Esophagus muscularis mucosa (tissue), 4 donors: ENCODE measurements at regions not wholly inside any gene's neighbourhood (a gene's known extent, or its start where the extent isn't known, plus 50 kb on each side); places are given as distances from the start of the nearest gene placed in this dataset.

Experiments
- DNase-seq: peaks from one replicate; pipeline ENCODE4 v3.0.0-alpha.2; 2017; ENCODE audit errors: extremely low spot score
- H3K27ac ChIP-seq, 4 donors: fragments of 200-600 bp; sonication (generic); replicated peaks in 1 of 4; 1 replicate in 3 of 4; 2 replicates in 1 of 4; pipeline ENCODE4 v1.5.1; 2016 to 2019; ENCODE audit warnings: mild to moderate bottlenecking in 1 of 4
- H3K27me3 ChIP-seq, 4 donors: fragments of 200-600 bp; sonication (generic); one replicate each; pipeline versions ENCODE4 v1.5.1 to v1.6.0; 2016 to 2019
- H3K36me3 ChIP-seq, 4 donors: fragments of 200-600 bp; sonication (generic); one replicate each; pipeline ENCODE4 v1.5.1; 2016 to 2019
- H3K4me1 ChIP-seq, 4 donors: fragments of 200-600 bp; sonication (generic); one replicate each; pipeline ENCODE4 v1.5.1; 2016 to 2019
- H3K4me3 ChIP-seq, 4 donors: fragments of 200-600 bp; sonication (generic); 1 replicate in 2 of 4; 2 replicates in 2 of 4; pipeline ENCODE4 v1.5.1; 2016 to 2019; ENCODE audit warnings: mild to moderate bottlenecking in 4 of 4, moderate library complexity in 1 of 4
- H3K9me3 ChIP-seq, 4 donors: fragments of 200-600 bp; sonication (generic); 1 replicate in 3 of 4; 2 replicates in 1 of 4; pipeline ENCODE4 v1.5.1; 2016 to 2019
- EP300 ChIP-seq: sonication (generic); formaldehyde crosslinking; IDR thresholded peaks from one replicate; pipeline ENCODE4 v1.6.1; 2017; ENCODE audit warnings: antibody characterized with exemption
- POLR2A ChIP-seq: fragments of 450-650 bp; IDR thresholded peaks from one replicate; pipeline ENCODE4 v1.6.1; 2017; ENCODE audit warnings: antibody characterized with exemption, moderate library complexity, mild to moderate bottlenecking, low read depth
- POLR2AphosphoS5 ChIP-seq, 2 donors: sonication (generic); formaldehyde crosslinking; IDR thresholded peaks; one replicate each; pipeline ENCODE4 v1.6.1; 2017; ENCODE audit warnings: antibody characterized with exemption in 2 of 2
- WGBS: methylation state at CpG from one replicate; pipeline ENCODE4 v1.1.5; 2018; 5-methylcytosine and 5-hydroxymethylcytosine counted together
- intact Hi-C: fragments of 100-400 bp; cut with DNase I; formaldehyde crosslinking; loops from one replicate; pipeline ENCODE4 v1.15.1; 2023
- TF ChIP-seq, protein P1 (sequence below), 3 experiments: fragments of 200-600 bp in 2 of 3; fragments of 450-650 bp in 1 of 3; sonication (generic) in 2 of 3; IDR thresholded peaks; one replicate each; pipeline ENCODE4 v1.5.1; 2017 to 2019; ENCODE audit warnings: antibody characterized with exemption in 3 of 3, mild to moderate bottlenecking in 2 of 3, moderate library complexity in 1 of 3

- DNase-seq, result no peak
- Histone ChIP-seq H3K4me3 (no peak overlapping the region), H3K27ac (no peak overlapping the region), H3K4me1 (no peaks in the 10 kb centered on the region), H3K9me3 (peaks cover 0 to 19% (median 0%) of the 10 kb centered on the region in 4 donors), H3K27me3 (no peaks in the 10 kb centered on the region), H3K36me3 (no peaks in the 10 kb centered on the region)
- no peak for TF ChIP-seq EP300
- TF ChIP-seq, protein P1, sequence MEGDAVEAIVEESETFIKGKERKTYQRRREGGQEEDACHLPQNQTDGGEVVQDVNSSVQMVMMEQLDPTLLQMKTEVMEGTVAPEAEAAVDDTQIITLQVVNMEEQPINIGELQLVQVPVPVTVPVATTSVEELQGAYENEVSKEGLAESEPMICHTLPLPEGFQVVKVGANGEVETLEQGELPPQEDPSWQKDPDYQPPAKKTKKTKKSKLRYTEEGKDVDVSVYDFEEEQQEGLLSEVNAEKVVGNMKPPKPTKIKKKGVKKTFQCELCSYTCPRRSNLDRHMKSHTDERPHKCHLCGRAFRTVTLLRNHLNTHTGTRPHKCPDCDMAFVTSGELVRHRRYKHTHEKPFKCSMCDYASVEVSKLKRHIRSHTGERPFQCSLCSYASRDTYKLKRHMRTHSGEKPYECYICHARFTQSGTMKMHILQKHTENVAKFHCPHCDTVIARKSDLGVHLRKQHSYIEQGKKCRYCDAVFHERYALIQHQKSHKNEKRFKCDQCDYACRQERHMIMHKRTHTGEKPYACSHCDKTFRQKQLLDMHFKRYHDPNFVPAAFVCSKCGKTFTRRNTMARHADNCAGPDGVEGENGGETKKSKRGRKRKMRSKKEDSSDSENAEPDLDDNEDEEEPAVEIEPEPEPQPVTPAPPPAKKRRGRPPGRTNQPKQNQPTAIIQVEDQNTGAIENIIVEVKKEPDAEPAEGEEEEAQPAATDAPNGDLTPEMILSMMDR (IDR thresholded peaks at IDR 0.05), result no peak
- TF ChIP-seq POLR2AphosphoS5 (IDR thresholded peaks at IDR 0.05), result no peak
- TF ChIP-seq POLR2A, result no peak
- WGBS, result 87% methylated on average over 2 of the region's 2 CpGs
- intact Hi-C loops, result no loop called here
Measured at GRCh38 chrX:39298821-39299220, 497.6 kb downstream of the MID1IP1 start.

DNA sequence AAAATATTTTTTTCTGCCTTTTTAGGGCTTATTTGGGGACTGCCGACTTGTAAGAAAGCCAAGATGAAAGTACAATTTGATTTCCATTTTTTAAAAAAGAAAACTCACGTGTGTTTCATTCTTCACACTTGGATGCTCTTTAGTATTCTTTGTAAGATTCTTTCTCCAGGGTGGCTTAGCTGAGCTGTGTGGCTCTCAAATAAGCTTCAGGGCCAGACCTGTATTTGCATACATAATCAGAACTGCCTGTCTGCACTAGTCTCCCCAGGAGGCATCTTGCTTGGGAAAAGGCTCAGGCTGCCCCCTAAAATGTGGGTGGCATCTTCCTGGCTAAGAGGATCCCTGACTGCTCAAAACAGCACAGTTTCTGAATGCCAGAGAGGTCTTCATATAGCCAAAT is 498.4 kb downstream of the MID1IP1 start:
- no peaks in the 10 kb centered on the region for H3K4me1 ChIP-seq
- no peaks in the 10 kb centered on the region for H3K36me3 ChIP-seq
- intact Hi-C loops, result no loop called here
- peaks cover 0 to 19% (median 0%) of the 10 kb centered on the region in 4 donors for H3K9me3 ChIP-seq
- no peak for TF ChIP-seq POLR2AphosphoS5 (IDR thresholded peaks at IDR 0.05)
- TF ChIP-seq POLR2A, result no peak
- TF ChIP-seq, protein P1 (IDR thresholded peaks at IDR 0.05), result no peak
- TF ChIP-seq EP300, result no peak
- no peak overlapping the region for H3K4me3 ChIP-seq
- no peak for DNase-seq
- no peak overlapping the region for H3K27ac ChIP-seq
- 74% methylated on average over 2 of the region's 2 CpGs for WGBS
- H3K27me3 ChIP-seq, result no peaks in the 10 kb centered on the region

- 71% methylated on average over 1 of the region's 1 CpG for WGBS
- no peaks in the 10 kb centered on the region for H3K27me3 ChIP-seq
- intact Hi-C loops, result no loop called here
- H3K9me3 ChIP-seq, result peaks cover 0 to 13% (median 0%) of the 10 kb centered on the region in 4 donors
- no peak overlapping the region for H3K4me3 ChIP-seq
- TF ChIP-seq POLR2A (no peak), EP300 (no peak), POLR2AphosphoS5 (IDR thresholded peaks at IDR 0.05) (no peak)
- TF ChIP-seq, protein P1 (IDR thresholded peaks at IDR 0.05), result no peak
- no peak for DNase-seq
- H3K27ac ChIP-seq, result no peak overlapping the region
- no peaks in the 10 kb centered on the region for H3K36me3 ChIP-seq
- H3K4me1 ChIP-seq, result no peaks in the 10 kb centered on the region
Measured at GRCh38 chrX:39301036-39301435, 499.8 kb downstream of the MID1IP1 start.

DNA sequence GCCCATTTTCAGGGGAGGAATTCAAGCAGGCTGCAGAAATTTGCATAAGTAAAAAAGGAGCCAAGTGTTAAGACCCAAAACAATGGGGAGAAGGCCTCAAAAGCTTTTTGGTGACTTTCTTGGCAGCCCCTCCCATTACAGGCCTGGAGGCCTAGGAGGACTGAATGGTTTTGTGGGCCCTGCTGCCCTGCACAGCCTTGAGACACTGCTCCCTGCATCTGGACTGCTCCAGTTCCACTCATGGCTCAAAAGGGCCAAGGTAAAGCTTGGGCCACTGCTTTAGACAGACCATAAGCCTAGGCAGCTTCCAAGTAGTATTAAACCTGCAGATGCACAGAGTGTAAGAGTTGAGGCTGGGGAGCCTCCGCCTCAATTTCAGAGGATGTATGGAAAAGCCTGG is 501.6 kb downstream of the MID1IP1 start:
- Histone ChIP-seq H3K27me3 (no peaks in the 10 kb centered on the region), H3K36me3 (no peaks in the 10 kb centered on the region), H3K4me1 (no peaks in the 10 kb centered on the region), H3K27ac (no peak overlapping the region), H3K9me3 (peaks cover 0 to 8% (median 0%) of the 10 kb centered on the region in 4 donors), H3K4me3 (no peak overlapping the region)
- TF ChIP-seq POLR2A, result no peak
- TF ChIP-seq POLR2AphosphoS5 (IDR thresholded peaks at IDR 0.05), result no peak
- no peak for TF ChIP-seq EP300
- DNase-seq, result no peak
- intact Hi-C loops, result no loop called here
- WGBS, result 91% methylated on average over 1 of the region's 1 CpG

DNA sequence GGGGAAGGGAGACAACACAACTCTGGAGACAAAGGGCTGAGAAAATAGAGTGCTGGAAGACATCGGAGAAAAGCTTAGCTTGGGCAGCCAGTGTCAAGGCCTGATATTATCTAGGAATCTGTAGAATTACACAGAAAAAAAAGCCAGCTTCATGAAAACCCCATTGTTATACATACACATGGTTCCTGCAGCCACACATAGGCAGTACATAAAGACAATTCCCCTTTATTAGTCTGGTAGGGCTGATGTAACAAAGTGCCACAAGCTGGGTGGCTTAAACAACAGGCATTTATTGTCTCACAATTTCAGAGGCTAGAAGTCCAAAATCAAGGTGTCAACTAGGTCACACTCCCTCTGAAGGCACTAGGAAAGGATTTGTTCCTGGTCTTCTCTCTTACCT is 503.5 kb downstream of the MID1IP1 start:
- no peaks in the 10 kb centered on the region for H3K27me3 ChIP-seq
- H3K36me3 ChIP-seq, result no peaks in the 10 kb centered on the region
- DNase-seq, result no peak
- 88% methylated on average over 1 of the region's 1 CpG for WGBS
- H3K4me3 ChIP-seq, result no peak overlapping the region
- TF ChIP-seq EP300, result no peak
- TF ChIP-seq, protein P1 (IDR thresholded peaks at IDR 0.05), result no peak
- TF ChIP-seq POLR2A, result no peak
- TF ChIP-seq POLR2AphosphoS5 (IDR thresholded peaks at IDR 0.05), result no peak
- intact Hi-C loops, result no loop called here
- H3K27ac ChIP-seq, result no peak overlapping the region
- H3K4me1 ChIP-seq, result peaks cover 0 to 3% (median 0%) of the 10 kb centered on the region in 4 donors
- peaks cover 0 to 8% (median 0%) of the 10 kb centered on the region in 4 donors for H3K9me3 ChIP-seq
